ENCODE measurements at regions not wholly inside any gene's neighbourhood (a gene's known extent, or its start where the extent isn't known, plus 50 kb on each side); places are given as distances from the start of the nearest gene placed in this dataset.

DNA sequence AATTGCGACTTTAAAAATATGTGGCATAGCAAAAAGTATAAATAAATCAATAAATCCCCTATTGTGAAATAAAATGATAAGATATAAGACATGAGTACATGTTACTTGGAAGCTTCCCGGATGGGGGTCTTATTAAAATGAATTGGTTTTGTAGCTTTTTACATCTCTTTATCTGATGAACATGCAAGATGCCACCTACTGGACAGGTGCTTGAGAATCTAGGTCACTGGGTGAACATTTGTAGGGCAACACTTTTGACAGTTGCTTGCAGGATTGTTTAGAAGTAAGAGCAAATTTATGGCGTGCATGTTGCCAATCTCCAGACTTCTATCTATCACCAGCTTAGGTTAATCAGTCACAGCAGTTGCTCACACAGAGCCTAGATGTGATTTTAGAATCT, 362.7 kb upstream of the SUCLG2 start:
- no peaks in the 10 kb centered on the region for H3K9me3 ChIP-seq
- H3K4me3 ChIP-seq: no peak overlapping the region
- intact Hi-C loops (cut with DNase I): no loop called here
- H3K27me3 ChIP-seq: no peaks in the 10 kb centered on the region
- no peak for DNase-seq
- H3K27ac ChIP-seq: no peak overlapping the region
- no peaks in the 10 kb centered on the region for H3K36me3 ChIP-seq
- 60 to 85% methylated on average over 3 of the region's 3 CpGs for WGBS, 2 donors
- H3K4me1 ChIP-seq: no peaks in the 10 kb centered on the region
- TF ChIP-seq, protein P1, sequence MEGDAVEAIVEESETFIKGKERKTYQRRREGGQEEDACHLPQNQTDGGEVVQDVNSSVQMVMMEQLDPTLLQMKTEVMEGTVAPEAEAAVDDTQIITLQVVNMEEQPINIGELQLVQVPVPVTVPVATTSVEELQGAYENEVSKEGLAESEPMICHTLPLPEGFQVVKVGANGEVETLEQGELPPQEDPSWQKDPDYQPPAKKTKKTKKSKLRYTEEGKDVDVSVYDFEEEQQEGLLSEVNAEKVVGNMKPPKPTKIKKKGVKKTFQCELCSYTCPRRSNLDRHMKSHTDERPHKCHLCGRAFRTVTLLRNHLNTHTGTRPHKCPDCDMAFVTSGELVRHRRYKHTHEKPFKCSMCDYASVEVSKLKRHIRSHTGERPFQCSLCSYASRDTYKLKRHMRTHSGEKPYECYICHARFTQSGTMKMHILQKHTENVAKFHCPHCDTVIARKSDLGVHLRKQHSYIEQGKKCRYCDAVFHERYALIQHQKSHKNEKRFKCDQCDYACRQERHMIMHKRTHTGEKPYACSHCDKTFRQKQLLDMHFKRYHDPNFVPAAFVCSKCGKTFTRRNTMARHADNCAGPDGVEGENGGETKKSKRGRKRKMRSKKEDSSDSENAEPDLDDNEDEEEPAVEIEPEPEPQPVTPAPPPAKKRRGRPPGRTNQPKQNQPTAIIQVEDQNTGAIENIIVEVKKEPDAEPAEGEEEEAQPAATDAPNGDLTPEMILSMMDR (IDR thresholded peaks at IDR 0.05): no peak
- TF ChIP-seq POLR2A (IDR thresholded peaks at IDR 0.05) (no peak), EP300 (IDR thresholded peaks at IDR 0.05) (no peak), POLR2AphosphoS5 (IDR thresholded peaks at IDR 0.05) (no peak)

- peaks cover 0 to 14% (median 11%) of the 10 kb centered on the region in 4 donors for H3K4me1 ChIP-seq
- intact Hi-C loops (cut with DNase I): no loop called here
- H3K27ac ChIP-seq: no peak overlapping the region
- 89 to 94% methylated on average over 5 of the region's 5 CpGs for WGBS, 2 donors
- H3K36me3 ChIP-seq: no peaks in the 10 kb centered on the region
- TF ChIP-seq POLR2AphosphoS5 (IDR thresholded peaks at IDR 0.05): no peak
- TF ChIP-seq EP300 (IDR thresholded peaks at IDR 0.05): no peak
- TF ChIP-seq, protein P1 (IDR thresholded peaks at IDR 0.05): no peak
- TF ChIP-seq POLR2A (IDR thresholded peaks at IDR 0.05): no peak
- no peak for DNase-seq
- peaks cover 0 to 19% (median 0%) of the 10 kb centered on the region in 3 donors for H3K27me3 ChIP-seq
- H3K4me3 ChIP-seq: no peak overlapping the region
- no peaks in the 10 kb centered on the region for H3K9me3 ChIP-seq
Observed at GRCh38 chr3:68009900-68010299, 355.5 kb upstream of the SUCLG2 start.

DNA sequence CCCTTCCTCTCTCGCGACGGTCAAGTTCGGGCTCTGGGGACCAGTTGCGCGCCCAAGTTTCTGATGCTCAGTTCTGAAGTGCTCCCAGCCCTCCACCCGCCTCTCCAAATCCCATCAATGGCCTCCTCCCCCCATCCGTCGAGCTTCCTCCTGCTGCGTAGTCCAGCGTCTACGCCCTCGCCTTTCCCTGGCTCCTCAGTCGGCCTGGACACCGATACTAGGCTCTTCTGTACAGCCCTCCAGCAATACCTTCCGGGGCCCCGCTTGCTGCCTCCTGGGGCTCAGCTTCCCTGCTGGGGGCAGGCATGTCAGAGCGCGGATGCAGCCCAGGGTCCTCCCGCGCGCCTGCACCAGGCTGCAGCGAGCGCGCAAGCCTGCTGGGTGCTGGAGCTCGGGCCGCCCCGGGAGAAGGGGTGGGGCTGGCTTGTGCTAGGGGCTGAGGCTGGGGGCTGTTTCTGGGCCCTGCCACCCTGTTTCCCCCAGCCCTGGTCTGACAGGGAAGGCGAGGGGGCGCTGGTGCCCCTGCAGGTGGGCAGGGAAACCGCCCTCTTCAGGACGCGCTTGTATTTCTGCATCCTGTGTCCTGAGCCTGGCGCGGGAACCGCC, 353.3 kb upstream of the SUCLG2 start:
- intact Hi-C loops (cut with DNase I): no loop called here
- 4% methylated on average over 36 of the region's 36 CpGs for WGBS, 2 donors
- H3K36me3 ChIP-seq: no peaks in the 10 kb centered on the region
- H3K4me3 ChIP-seq: peak overlapping the region; percentile 8 to 42 (median 31)
- H3K4me1 ChIP-seq: peaks cover 0 to 14% (median 11%) of the 10 kb centered on the region in 4 donors
- DNase-seq: no peak
- H3K27ac ChIP-seq: no peak overlapping the region
- H3K27me3 ChIP-seq: peaks cover 0 to 24% (median 0%) of the 10 kb centered on the region in 3 donors
- H3K9me3 ChIP-seq: no peaks in the 10 kb centered on the region
- TF ChIP-seq EP300 (IDR thresholded peaks at IDR 0.05) (no peak), POLR2A (IDR thresholded peaks at IDR 0.05) (no peak), POLR2AphosphoS5 (IDR thresholded peaks at IDR 0.05) (no peak)
- TF ChIP-seq, protein P1 (IDR thresholded peaks at IDR 0.05): no peak

- Histone ChIP-seq H3K36me3 (no peaks in the 10 kb centered on the region), H3K9me3 (peaks cover 0 to 4% (median 0%) of the 10 kb centered on the region in 4 donors), H3K4me1 (peaks cover 0 to 14% (median 11%) of the 10 kb centered on the region in 4 donors), H3K27ac (no peak overlapping the region), H3K4me3 (no peak overlapping the region), H3K27me3 (peaks cover 0 to 28% (median 0%) of the 10 kb centered on the region in 3 donors)
- TF ChIP-seq POLR2AphosphoS5 (IDR thresholded peaks at IDR 0.05) (no peak), EP300 (IDR thresholded peaks at IDR 0.05) (no peak), POLR2A (IDR thresholded peaks at IDR 0.05) (no peak)
- TF ChIP-seq, protein P1 (IDR thresholded peaks at IDR 0.05): no peak
- no peak for DNase-seq
- intact Hi-C loops (cut with DNase I): no loop called here
Observed at GRCh38 chr3:68006646-68007045, 352.2 kb upstream of the SUCLG2 start.

- no peak for TF ChIP-seq POLR2AphosphoS5 (IDR thresholded peaks at IDR 0.05)
- TF ChIP-seq EP300 (IDR thresholded peaks at IDR 0.05): no peak
- TF ChIP-seq, protein P1 (IDR thresholded peaks at IDR 0.05): no peak
- TF ChIP-seq POLR2A (IDR thresholded peaks at IDR 0.05): no peak
- Histone ChIP-seq H3K27ac (no peak overlapping the region), H3K9me3 (peaks cover 0 to 4% (median 0%) of the 10 kb centered on the region in 4 donors), H3K36me3 (no peaks in the 10 kb centered on the region), H3K4me1 (peaks cover 0 to 14% (median 11%) of the 10 kb centered on the region in 4 donors), H3K27me3 (peaks cover 0 to 33% (median 0%) of the 10 kb centered on the region in 3 donors), H3K4me3 (no peak overlapping the region)
- intact Hi-C loops (cut with DNase I): no loop called here
- DNase-seq: no peak
- WGBS, 2 donors: 49 to 74% methylated on average over 7 of the region's 7 CpGs
Observed at GRCh38 chr3:68004091-68004490, 349.7 kb upstream of the SUCLG2 start.

Measured in sigmoid colon (tissue), 6 donors.